Panc1 (cell line): ENCODE measurements at regions not wholly inside any gene's neighbourhood (a gene's known extent, or its start where the extent isn't known, plus 50 kb on each side); places are given as distances from the start of the nearest gene placed in this dataset.

Experiments used
- ATAC-seq: fragments of 200-7000 bp; cut with Tn5 transposase; 2 replicates; pipeline ENCODE4 v1.9.1; 2020; ENCODE audit warnings: mild to moderate bottlenecking, moderate library complexity
- BruUV-seq: library from RNA; stranded (reverse); fragments of 400-500 nt; replicated peaks from 2 replicates; lab custom pipeline; 2021; lab: Mats Ljungman, UMichigan
- CTCF ChIA-PET: fragments of 300-600 bp; sonication (Branson Sonifier 250); formaldehyde crosslinking; loops from one replicate; lab custom pipeline; 2022; ENCODE audit warnings: antibody characterized with exemption; lab: Charles Lee
- POLR2A ChIA-PET: fragments of 300-600 bp; sonication (Branson Sonifier 250); formaldehyde crosslinking; loops from one replicate; lab custom pipeline; 2022; ENCODE audit warnings: antibody characterized with exemption; lab: Charles Lee
- DNase-seq: peaks from one replicate; pipeline ENCODE4 v3.0.0-alpha.2; 2010; ENCODE audit warnings: low read depth, low spot score
- H3K27ac ChIP-seq: 2 replicates; pipeline ENCODE4 v1.5.1; 2011; ENCODE audit warnings: mild to moderate bottlenecking, low read length, inconsistent platforms
- H3K27me3 ChIP-seq: fragments of 200-500 bp; sonication (Bioruptor generic); 2 replicates; pipeline ENCODE4 v1.6.0; 2014; ENCODE audit warnings: low read length, inconsistent platforms; ENCODE audit not compliant: control insufficient read depth, insufficient read depth
- H3K36me3 ChIP-seq: fragments of 200-500 bp; sonication (Bioruptor generic); 2 replicates; pipeline ENCODE4 v1.5.1; 2014; ENCODE audit warnings: inconsistent platforms, mild to moderate bottlenecking, low read length, moderate library complexity; ENCODE audit not compliant: control insufficient read depth, insufficient read depth
- H3K4me1 ChIP-seq: 2 replicates; pipeline ENCODE4 v1.5.1; 2011; ENCODE audit warnings: inconsistent platforms, mild to moderate bottlenecking, low read length, moderate library complexity; ENCODE audit not compliant: control insufficient read depth, insufficient read depth
- H3K4me3 ChIP-seq, 2 experiments: 2 replicates each; pipeline ENCODE4 v1.5.1; 2011 to 2012; ENCODE audit warnings: low read depth in 2 of 2, low read length in 2 of 2, mild to moderate bottlenecking in 2 of 2, inconsistent platforms in 1 of 2, moderate library complexity in 1 of 2
- H3K9me3 ChIP-seq: fragments of 200-500 bp; sonication (Bioruptor generic); 2 replicates; pipeline ENCODE4 v1.5.1; 2014; ENCODE audit warnings: low read depth, mild to moderate bottlenecking, inconsistent platforms, low read length, moderate library complexity; ENCODE audit not compliant: control insufficient read depth, insufficient read depth
- POLR2AphosphoS5 ChIP-seq: IDR thresholded peaks from 2 replicates; pipeline ENCODE4 v1.6.1; 2012; ENCODE audit warnings: mild to moderate bottlenecking, low read depth, low read length, moderate library complexity
- SIN3A ChIP-seq: IDR thresholded peaks from 2 replicates; pipeline ENCODE4 v1.6.1; 2012; ENCODE audit warnings: low read depth, mild to moderate bottlenecking, low read length, moderate library complexity, borderline replicate concordance; ENCODE audit not compliant: insufficient read depth
- TCF7L2 ChIP-seq: IDR thresholded peaks from 2 replicates; pipeline ENCODE4 v1.6.1; 2011; ENCODE audit warnings: mild to moderate bottlenecking, low read depth, low read length, inconsistent platforms
- in situ Hi-C: cut with HindIII; loops from 2 replicates; pipeline ENCODE4 v1.10.0; 2016; ENCODE audit warnings: low sequenced_read_pairs, low pct_unique_long_range_greater_than_20kb
- intact Hi-C: fragments of 100-400 bp; cut with micrococcal nuclease; formaldehyde crosslinking; loops from one replicate; pipeline ENCODE4 v1.10.0; 2022; ENCODE audit not compliant: unreplicated experiment
- TF ChIP-seq, protein P1 (sequence below), 2 experiments: IDR thresholded peaks; 2 replicates each; pipeline ENCODE4 v1.6.1; 2011 to 2012; ENCODE audit warnings: low read depth in 2 of 2, control low read depth in 1 of 2, low read length in 1 of 2, mild to moderate bottlenecking in 1 of 2, moderate library complexity in 1 of 2; ENCODE audit not compliant: insufficient read depth in 1 of 2
- TF ChIP-seq, protein P2 (sequence below): fragments of 450-650 bp; IDR thresholded peaks from 2 replicates; pipeline ENCODE4 v1.5.1; 2017; ENCODE audit warnings: mild to moderate bottlenecking

DNA sequence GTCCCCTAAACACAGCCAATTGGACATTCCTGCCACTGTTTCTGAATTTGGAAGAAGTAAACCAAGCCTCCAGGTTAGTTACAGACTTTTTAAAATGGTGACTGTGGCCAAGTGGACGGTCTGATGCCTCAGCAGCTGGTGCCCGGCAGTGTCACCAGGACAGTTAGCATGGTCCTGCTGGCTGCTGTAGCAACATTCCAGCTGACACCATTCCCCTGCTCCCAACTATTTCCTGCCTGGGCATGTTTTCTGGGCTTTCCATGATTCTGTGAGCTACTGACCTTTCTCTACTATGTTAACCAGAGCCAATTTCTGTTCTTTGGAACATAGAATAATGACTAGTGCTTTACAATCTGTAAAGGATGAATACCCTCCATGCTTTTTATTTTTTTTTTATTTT lies 95.0 kb downstream of the TLR5 start:
- no TSS peak for BruUV-seq
- no peaks in the 10 kb centered on the region for H3K27me3 ChIP-seq
- H3K9me3 ChIP-seq = no peaks in the 10 kb centered on the region
- H3K4me3 ChIP-seq = no peak overlapping the region
- no peak overlapping the region for H3K27ac ChIP-seq
- ATAC-seq (no peak), DNase-seq (no peak)
- H3K36me3 ChIP-seq = no peaks in the 10 kb centered on the region
- ChIA-PET POLR2A (no interaction called here), CTCF (no interaction called here)
- H3K4me1 ChIP-seq = no peaks in the 10 kb centered on the region
- intact Hi-C loops (no loop called here), in situ Hi-C loops (no loop called here)
- no peak for TF ChIP-seq SIN3A
- TF ChIP-seq, protein P1, sequence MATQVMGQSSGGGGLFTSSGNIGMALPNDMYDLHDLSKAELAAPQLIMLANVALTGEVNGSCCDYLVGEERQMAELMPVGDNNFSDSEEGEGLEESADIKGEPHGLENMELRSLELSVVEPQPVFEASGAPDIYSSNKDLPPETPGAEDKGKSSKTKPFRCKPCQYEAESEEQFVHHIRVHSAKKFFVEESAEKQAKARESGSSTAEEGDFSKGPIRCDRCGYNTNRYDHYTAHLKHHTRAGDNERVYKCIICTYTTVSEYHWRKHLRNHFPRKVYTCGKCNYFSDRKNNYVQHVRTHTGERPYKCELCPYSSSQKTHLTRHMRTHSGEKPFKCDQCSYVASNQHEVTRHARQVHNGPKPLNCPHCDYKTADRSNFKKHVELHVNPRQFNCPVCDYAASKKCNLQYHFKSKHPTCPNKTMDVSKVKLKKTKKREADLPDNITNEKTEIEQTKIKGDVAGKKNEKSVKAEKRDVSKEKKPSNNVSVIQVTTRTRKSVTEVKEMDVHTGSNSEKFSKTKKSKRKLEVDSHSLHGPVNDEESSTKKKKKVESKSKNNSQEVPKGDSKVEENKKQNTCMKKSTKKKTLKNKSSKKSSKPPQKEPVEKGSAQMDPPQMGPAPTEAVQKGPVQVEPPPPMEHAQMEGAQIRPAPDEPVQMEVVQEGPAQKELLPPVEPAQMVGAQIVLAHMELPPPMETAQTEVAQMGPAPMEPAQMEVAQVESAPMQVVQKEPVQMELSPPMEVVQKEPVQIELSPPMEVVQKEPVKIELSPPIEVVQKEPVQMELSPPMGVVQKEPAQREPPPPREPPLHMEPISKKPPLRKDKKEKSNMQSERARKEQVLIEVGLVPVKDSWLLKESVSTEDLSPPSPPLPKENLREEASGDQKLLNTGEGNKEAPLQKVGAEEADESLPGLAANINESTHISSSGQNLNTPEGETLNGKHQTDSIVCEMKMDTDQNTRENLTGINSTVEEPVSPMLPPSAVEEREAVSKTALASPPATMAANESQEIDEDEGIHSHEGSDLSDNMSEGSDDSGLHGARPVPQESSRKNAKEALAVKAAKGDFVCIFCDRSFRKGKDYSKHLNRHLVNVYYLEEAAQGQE (IDR thresholded peaks at IDR 0.05; ENCODE audit: insufficient read depth in 1 of 2, low read depth in 2 of 2, low read length in 1 of 2) = no peak
- TF ChIP-seq POLR2AphosphoS5 = no peak
- TF ChIP-seq TCF7L2 = no peak
- TF ChIP-seq, protein P2, sequence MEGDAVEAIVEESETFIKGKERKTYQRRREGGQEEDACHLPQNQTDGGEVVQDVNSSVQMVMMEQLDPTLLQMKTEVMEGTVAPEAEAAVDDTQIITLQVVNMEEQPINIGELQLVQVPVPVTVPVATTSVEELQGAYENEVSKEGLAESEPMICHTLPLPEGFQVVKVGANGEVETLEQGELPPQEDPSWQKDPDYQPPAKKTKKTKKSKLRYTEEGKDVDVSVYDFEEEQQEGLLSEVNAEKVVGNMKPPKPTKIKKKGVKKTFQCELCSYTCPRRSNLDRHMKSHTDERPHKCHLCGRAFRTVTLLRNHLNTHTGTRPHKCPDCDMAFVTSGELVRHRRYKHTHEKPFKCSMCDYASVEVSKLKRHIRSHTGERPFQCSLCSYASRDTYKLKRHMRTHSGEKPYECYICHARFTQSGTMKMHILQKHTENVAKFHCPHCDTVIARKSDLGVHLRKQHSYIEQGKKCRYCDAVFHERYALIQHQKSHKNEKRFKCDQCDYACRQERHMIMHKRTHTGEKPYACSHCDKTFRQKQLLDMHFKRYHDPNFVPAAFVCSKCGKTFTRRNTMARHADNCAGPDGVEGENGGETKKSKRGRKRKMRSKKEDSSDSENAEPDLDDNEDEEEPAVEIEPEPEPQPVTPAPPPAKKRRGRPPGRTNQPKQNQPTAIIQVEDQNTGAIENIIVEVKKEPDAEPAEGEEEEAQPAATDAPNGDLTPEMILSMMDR = no peak

DNA sequence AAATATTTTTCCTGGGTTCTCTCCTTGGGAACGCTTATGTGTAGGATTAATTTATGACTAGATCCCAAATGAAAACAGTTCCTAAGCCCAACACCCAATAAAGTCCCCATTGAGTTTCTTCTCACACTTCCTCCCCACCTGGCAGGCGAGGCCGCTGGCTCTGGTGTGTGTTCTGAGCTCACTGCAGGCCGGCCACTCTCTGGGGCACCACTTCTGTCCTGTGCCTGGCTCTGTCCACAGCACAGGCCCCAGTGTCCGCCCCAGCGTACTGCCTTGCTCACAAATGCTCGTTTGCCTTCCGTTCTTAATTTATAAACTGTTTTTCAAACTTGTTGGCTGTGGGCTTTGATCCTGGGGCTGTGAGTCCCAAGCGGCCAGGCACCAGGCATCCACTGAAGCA lies 90.6 kb downstream of the TLR5 start:
- Histone ChIP-seq H3K27me3 (peaks cover 4% of the 10 kb centered on the region), H3K4me3 (no peak overlapping the region), H3K27ac (no peak overlapping the region), H3K9me3 (no peaks in the 10 kb centered on the region), H3K4me1 (no peaks in the 10 kb centered on the region), H3K36me3 (no peaks in the 10 kb centered on the region)
- ChIA-PET POLR2A (no interaction called here), CTCF (no interaction called here)
- in situ Hi-C loops (no loop called here), intact Hi-C loops (no loop called here)
- ATAC-seq (no peak), DNase-seq (no peak)
- TF ChIP-seq, protein P1 (IDR thresholded peaks at IDR 0.05; ENCODE audit: insufficient read depth in 1 of 2, low read depth in 2 of 2, low read length in 1 of 2) = no peak
- no peak for TF ChIP-seq TCF7L2
- TF ChIP-seq, protein P2 = no peak
- no peak for TF ChIP-seq SIN3A
- no peak for TF ChIP-seq POLR2AphosphoS5
- no TSS peak for BruUV-seq
